HG03025 (cell line): ENCODE measurements at regions not wholly inside any gene's neighbourhood (a gene's known extent, or its start where the extent isn't known, plus 50 kb on each side); places are given as distances from the start of the nearest gene placed in this dataset.
"Not testable (repeated sequence)": the region's sequence is repeated elsewhere in the genome, so short reads cannot be mapped to it uniquely, and the experiment has no call there.

ENCODE experiments used
- ATAC-seq: cut with Tn5 transposase; IDR thresholded peaks from one replicate; pipeline ENCODE4 v1.9.1; 2021; ENCODE audit warnings: mild to moderate bottlenecking, moderate library complexity; ENCODE audit not compliant: unreplicated experiment, low FRiP score

DNA sequence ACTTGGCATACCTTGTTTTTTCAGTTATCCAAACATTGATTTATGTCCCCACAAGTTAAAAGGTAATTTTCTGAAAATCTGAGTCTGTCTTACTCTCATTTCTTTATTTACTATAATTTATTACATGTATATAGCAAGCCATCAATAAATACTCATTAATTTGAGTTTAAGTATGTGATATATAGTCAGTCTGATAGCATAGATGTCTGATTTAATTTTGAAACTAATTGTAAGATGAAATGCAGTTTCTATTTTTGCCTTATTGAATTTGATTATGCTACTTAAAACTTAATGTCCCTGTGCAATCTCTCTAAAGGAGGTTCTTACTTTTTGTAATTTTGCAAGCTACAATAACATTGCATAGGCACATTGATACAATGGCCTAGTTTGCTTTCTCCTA is 2418.6 kb downstream of the ARAP2 start:
- ATAC-seq, result no peak

GRCh38 chr4:33829356-33829755 is 2415.0 kb downstream of the ARAP2 start:
- ATAC-seq, result not testable (repeated sequence)

- no peak for ATAC-seq
Measured at GRCh38 chr4:33831442-33832066, 2412.8 kb downstream of the ARAP2 start.

GRCh38 chr4:33835764-33836163 is 2408.6 kb downstream of the ARAP2 start:
- ATAC-seq, result not testable (repeated sequence)

- ATAC-seq, result no peak
Measured at GRCh38 chr4:33837043-33837838, 2407.1 kb downstream of the ARAP2 start.

- ATAC-seq, result no peak
Measured at GRCh38 chr4:33841120-33841519, 2403.2 kb downstream of the ARAP2 start.

DNA sequence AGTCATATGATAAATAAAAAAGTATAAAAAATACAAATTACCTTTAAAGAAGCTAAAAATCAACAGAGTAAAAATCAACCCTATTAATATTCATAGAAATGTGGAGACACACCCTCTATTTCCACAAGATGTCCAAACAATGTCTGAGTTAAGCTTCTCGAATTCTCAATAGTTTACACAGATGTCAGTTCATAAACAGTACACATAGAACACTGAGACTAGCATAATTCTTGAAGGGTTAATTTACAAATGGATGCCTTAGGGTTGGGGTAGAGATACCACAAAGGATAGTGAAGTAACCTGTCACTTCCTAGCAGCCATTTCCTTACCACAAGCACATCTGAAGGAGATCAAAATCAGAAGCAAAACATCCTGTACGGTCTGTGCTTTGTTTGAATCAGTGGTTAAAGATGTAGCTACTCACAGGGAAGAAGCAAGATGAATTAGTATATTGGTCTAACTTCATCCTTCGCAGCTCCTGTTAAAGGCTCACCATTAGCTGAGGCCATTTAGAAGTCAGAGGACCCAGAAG is 2393.9 kb downstream of the ARAP2 start:
- no peak for ATAC-seq

- not testable (repeated sequence) for ATAC-seq
Measured at GRCh38 chr4:33853670-33854069, 2390.6 kb downstream of the ARAP2 start.

GRCh38 chr4:33864290-33864859 is 2379.9 kb downstream of the ARAP2 start:
- ATAC-seq, result no peak

DNA sequence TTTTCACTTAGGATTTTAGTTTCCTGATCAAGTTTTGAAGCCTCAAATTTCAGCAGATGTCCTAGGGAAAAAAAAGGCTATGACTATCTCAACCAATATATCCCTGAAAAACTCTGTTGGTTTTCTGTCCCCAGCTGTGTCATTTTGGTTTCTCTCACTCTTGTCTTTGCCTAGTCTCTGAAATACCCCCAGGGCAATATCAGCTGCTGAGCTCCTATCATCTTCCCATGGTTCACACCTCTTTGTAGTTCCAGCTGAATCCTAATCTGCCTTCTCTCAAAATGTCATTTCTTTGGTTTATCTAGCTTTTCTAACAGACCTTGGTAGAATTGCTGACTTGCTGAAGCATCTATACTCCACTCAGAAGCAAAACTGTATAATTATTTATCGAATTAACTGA is 2370.5 kb downstream of the ARAP2 start:
- no peak for ATAC-seq

DNA sequence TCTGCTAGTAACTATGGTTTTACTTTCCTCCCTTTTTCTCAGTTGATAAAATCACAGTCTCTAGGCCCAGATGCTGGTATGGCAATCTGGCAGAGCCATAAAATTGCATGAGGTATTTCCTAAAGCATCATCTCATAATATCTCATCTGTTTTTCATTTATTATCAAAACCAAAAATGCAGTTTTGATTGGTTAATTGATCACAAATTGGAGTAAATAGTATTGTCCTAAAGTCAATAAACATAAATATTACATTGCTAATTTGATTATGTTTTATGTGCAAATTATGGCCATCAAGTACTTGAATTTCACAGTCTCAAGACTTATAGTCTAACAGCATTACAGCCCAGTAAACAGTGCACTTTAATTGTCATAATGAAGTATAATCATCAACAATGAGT is 2365.6 kb downstream of the ARAP2 start:
- no peak for ATAC-seq

DNA sequence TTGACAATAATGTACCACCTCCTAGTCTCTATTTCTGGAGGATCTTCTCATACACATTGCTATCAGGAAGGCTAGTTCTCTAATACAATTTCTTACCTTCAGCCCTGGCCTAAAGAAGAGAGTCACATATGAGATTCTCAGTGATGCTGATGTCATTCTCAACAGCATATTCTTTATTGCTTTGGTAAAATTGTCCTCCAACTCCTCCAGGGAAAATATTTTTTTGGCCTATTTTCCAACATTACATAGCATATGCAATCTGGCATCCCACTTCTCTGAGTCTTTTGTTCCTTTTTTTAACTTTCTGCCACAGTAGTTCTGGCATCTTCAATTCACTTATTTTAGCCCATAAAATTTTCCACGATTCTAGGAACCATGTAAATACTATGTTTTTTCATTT is 2363.1 kb downstream of the ARAP2 start:
- no peak for ATAC-seq

DNA sequence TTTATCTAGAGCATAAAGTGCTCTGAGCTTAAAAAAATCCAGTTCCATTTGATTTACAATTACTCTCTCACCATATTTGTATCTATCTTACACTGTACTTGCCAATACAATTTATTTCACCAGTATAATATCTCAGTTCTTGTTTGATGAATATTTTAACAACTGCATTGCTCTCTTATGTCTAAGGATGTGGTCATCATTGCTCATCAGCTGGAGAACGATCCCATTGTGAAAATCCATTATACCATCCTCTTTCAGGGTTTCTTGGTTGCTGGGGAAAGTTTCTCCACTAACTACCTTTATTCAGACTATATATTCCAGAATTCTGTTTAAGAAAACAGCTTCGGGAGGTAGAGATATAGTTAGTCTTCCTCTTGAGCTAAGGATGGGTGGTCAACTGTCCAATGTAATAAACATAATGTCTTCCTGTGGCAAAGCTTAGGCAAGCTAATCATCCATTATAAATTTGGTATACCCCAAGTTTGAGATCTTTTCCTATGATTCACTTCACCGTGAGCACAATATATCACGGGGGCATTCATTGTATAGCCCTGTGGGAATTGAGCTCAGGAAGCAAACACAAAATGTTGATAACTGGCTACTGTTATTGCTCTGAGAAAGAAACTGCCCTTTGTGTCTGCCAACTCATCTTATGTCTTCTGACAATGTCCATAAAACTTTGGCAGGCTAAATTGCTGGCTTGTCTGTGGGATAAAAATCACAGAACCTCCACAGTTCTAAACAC is 2361.9 kb downstream of the ARAP2 start:
- ATAC-seq, result no peak

GRCh38 chr4:33883111-33883510 is 2361.2 kb downstream of the ARAP2 start:
- ATAC-seq, result no peak

DNA sequence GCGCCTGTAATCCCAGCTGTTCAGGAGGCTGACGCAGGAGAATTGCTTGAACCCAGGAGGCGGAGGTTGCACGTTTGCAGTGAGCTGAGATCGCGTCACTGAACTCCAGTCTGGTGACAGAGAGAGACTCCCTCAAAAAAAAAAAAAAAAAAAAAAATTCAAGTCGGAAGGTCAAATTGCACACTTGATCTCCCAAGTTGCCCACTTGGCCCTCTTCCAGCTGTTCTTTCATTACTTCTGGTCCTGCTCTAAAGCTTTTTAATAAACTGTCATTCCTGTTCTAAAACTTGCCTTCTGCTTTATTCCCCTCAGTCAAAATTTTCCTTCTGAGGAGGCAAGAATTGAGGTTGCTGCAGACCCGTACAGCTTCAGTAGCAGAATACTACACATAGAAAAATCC is 2358.0 kb downstream of the ARAP2 start:
- ATAC-seq, result no peak

GRCh38 chr4:33890841-33891240 is 2353.5 kb downstream of the ARAP2 start:
- no peak for ATAC-seq

GRCh38 chr4:33911959-33912358 is 2332.4 kb downstream of the ARAP2 start:
- ATAC-seq, result no peak

DNA sequence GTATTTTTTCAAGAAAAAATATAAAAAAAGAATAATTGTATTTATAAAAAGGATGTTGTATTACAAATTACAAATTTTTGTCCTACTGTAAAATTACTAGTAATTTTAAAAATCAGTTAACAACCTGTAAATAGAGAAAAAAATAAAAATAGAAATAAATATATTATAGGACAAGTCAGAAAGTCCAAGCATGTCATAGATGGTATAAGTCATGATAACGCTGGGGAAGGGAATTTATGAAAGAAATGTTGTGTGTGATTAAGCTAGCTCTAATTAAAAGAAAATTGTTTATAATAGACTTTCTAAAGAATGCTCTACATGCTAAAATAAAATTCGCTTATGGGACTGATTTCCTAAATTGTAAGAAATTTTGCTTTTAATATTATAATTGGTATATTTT is 2329.9 kb downstream of the ARAP2 start:
- ATAC-seq, result no peak

GRCh38 chr4:33923469-33923868 is 2320.8 kb downstream of the ARAP2 start:
- ATAC-seq, result no peak

GRCh38 chr4:33924239-33924638 is 2320.1 kb downstream of the ARAP2 start:
- no peak for ATAC-seq

DNA sequence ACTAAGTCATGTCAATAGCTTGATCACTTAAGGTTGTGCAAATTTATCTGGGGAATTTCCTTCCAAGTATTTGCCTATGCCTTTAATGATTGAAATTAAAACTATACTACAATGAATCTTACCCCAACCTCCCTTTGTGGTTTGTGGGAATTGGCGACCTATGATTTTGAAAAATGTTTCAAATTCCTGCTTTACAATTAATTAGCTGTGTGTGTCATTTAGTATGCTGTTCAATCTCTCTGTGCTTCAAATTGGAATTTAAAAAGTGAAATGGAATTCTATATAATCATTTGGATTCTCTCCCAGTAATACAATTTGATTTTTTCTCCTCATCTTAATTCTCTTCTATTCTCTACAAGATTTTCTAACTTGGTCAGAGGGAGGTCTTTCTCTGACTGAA is 2319.5 kb downstream of the ARAP2 start:
- no peak for ATAC-seq
